Muscle of leg (tissue), 3 donors: ENCODE measurements at regions not wholly inside any gene's neighbourhood (a gene's known extent, or its start where the extent isn't known, plus 50 kb on each side); places are given as distances from the start of the nearest gene placed in this dataset.
A peak's percentile ranks its signal among the peaks of the same experiment; 100 is the strongest.

Experiments used
- DNase-seq: peaks from one replicate; pipeline ENCODE4 v3.0.0; 2013
- H3K27ac ChIP-seq: one replicate; pipeline ENCODE4 v1.5.1; 2013; ENCODE audit warnings: mild to moderate bottlenecking, low read length, control low read depth
- H3K27me3 ChIP-seq: one replicate; pipeline ENCODE4 v1.6.1; 2013; ENCODE audit warnings: low read length; ENCODE audit not compliant: control insufficient read depth, insufficient read depth
- H3K36me3 ChIP-seq: one replicate; pipeline ENCODE4 v1.6.1; 2013; ENCODE audit warnings: low read length; ENCODE audit not compliant: control insufficient read depth, insufficient read depth
- H3K4me1 ChIP-seq: one replicate; pipeline ENCODE4 v1.6.1; 2013; ENCODE audit warnings: low read length; ENCODE audit not compliant: control insufficient read depth, insufficient read depth
- H3K4me3 ChIP-seq: one replicate; pipeline ENCODE4 v1.5.1; 2013; ENCODE audit warnings: low read length, control low read depth
- H3K9me3 ChIP-seq: replicated peaks from 2 replicates; pipeline ENCODE4 v1.6.1; 2013; ENCODE audit warnings: low read depth, low read length; ENCODE audit not compliant: control insufficient read depth
- WGBS: methylation state at CpG from one replicate; pipeline ENCODE4 v1.1.5; 2013; ENCODE audit warnings: missing lambda C conversion rate; ENCODE audit not compliant: insufficient coverage; 5-methylcytosine and 5-hydroxymethylcytosine counted together

- H3K27me3 ChIP-seq = no peaks in the 10 kb centered on the region
- WGBS = 100% methylated on average over 2 of the region's 5 CpGs
- no peaks in the 10 kb centered on the region for H3K36me3 ChIP-seq
- no peak overlapping the region for H3K4me3 ChIP-seq
- no peak for DNase-seq
- H3K9me3 ChIP-seq = no peaks in the 10 kb centered on the region
- H3K4me1 ChIP-seq = peaks cover 11% of the 10 kb centered on the region
- no peak overlapping the region for H3K27ac ChIP-seq
Measured at GRCh38 chr11:71144736-71145135, 107.6 kb downstream of the SHANK2 start.

- 90% methylated on average over 1 of the region's 5 CpGs for WGBS
Measured at GRCh38 chr11:71144010-71144409, 108.4 kb downstream of the SHANK2 start.

GRCh38 chr11:71140206-71140919 is 112.0 kb downstream of the SHANK2 start:
- Histone ChIP-seq H3K4me1 (peaks cover 14% of the 10 kb centered on the region), H3K4me3 (no peak overlapping the region), H3K27ac (no peak overlapping the region), H3K9me3 (no peaks in the 10 kb centered on the region), H3K36me3 (no peaks in the 10 kb centered on the region), H3K27me3 (no peaks in the 10 kb centered on the region)
- no peak for DNase-seq
- WGBS = 71% methylated on average over 18 of the region's 22 CpGs

More at GRCh38 chr11:71144010-71144409, 108.4 kb downstream of the SHANK2 start:
- H3K9me3 ChIP-seq = no peaks in the 10 kb centered on the region
- H3K27me3 ChIP-seq = no peaks in the 10 kb centered on the region
- H3K27ac ChIP-seq = no peak overlapping the region
- DNase-seq = no peak
- no peaks in the 10 kb centered on the region for H3K36me3 ChIP-seq
- no peak overlapping the region for H3K4me3 ChIP-seq
- peaks cover 14% of the 10 kb centered on the region for H3K4me1 ChIP-seq

- Histone ChIP-seq H3K4me1 (peaks cover 14% of the 10 kb centered on the region), H3K27me3 (no peaks in the 10 kb centered on the region), H3K27ac (no peak overlapping the region), H3K4me3 (no peak overlapping the region), H3K9me3 (no peaks in the 10 kb centered on the region), H3K36me3 (no peaks in the 10 kb centered on the region)
- 58% methylated on average over 13 of the region's 16 CpGs for WGBS
- peak; percentile 25 for DNase-seq
Measured at GRCh38 chr11:71139516-71140205, 112.7 kb downstream of the SHANK2 start.

- Histone ChIP-seq H3K4me3 (no peak overlapping the region), H3K27me3 (no peaks in the 10 kb centered on the region), H3K36me3 (no peaks in the 10 kb centered on the region), H3K4me1 (peaks cover 14% of the 10 kb centered on the region), H3K27ac (no peak overlapping the region), H3K9me3 (no peaks in the 10 kb centered on the region)
- DNase-seq = peak; percentile 19
- WGBS = 57% methylated on average over 8 of the region's 15 CpGs
Measured at GRCh38 chr11:71138737-71139425, 113.5 kb downstream of the SHANK2 start.

- no peaks in the 10 kb centered on the region for H3K27me3 ChIP-seq
- H3K27ac ChIP-seq = no peak overlapping the region
- no peaks in the 10 kb centered on the region for H3K36me3 ChIP-seq
- H3K4me3 ChIP-seq = no peak overlapping the region
- H3K4me1 ChIP-seq = peaks cover 15% of the 10 kb centered on the region
- DNase-seq = no peak
- H3K9me3 ChIP-seq = no peaks in the 10 kb centered on the region
- 78% methylated on average over 8 of the region's 9 CpGs for WGBS
Measured at GRCh38 chr11:71137376-71137775, 115.0 kb downstream of the SHANK2 start.

GRCh38 chr11:71136095-71136845 is 116.1 kb downstream of the SHANK2 start:
- Histone ChIP-seq H3K9me3 (no peaks in the 10 kb centered on the region), H3K27me3 (peaks cover 5% of the 10 kb centered on the region), H3K4me3 (no peak overlapping the region), H3K4me1 (peaks cover 23% of the 10 kb centered on the region), H3K36me3 (no peaks in the 10 kb centered on the region), H3K27ac (no peak overlapping the region)
- 78% methylated on average over 3 of the region's 7 CpGs for WGBS
- DNase-seq = no peak

- WGBS = 83% methylated on average over 2 of the region's 6 CpGs
- H3K27me3 ChIP-seq = peaks cover 7% of the 10 kb centered on the region
- H3K27ac ChIP-seq = no peak overlapping the region
- H3K9me3 ChIP-seq = no peaks in the 10 kb centered on the region
- peaks cover 15% of the 10 kb centered on the region for H3K4me1 ChIP-seq
- no peak overlapping the region for H3K4me3 ChIP-seq
- DNase-seq = no peak
- no peaks in the 10 kb centered on the region for H3K36me3 ChIP-seq
Measured at GRCh38 chr11:71135112-71135511, 117.3 kb downstream of the SHANK2 start.

- WGBS = 76% methylated on average over 7 of the region's 9 CpGs
- H3K9me3 ChIP-seq = no peaks in the 10 kb centered on the region
- no peak overlapping the region for H3K4me3 ChIP-seq
- H3K27me3 ChIP-seq = peaks cover 7% of the 10 kb centered on the region
- no peak overlapping the region for H3K27ac ChIP-seq
- H3K36me3 ChIP-seq = no peaks in the 10 kb centered on the region
- no peak for DNase-seq
- H3K4me1 ChIP-seq = peaks cover 14% of the 10 kb centered on the region
Measured at GRCh38 chr11:71133946-71134345, 118.4 kb downstream of the SHANK2 start.

GRCh38 chr11:71131861-71132260 is 120.5 kb downstream of the SHANK2 start:
- DNase-seq = peak; percentile 53
- WGBS = 12% methylated on average over 9 of the region's 15 CpGs
- Histone ChIP-seq H3K27me3 (peaks cover 7% of the 10 kb centered on the region), H3K4me3 (no peak overlapping the region), H3K9me3 (no peaks in the 10 kb centered on the region), H3K27ac (no peak overlapping the region), H3K36me3 (no peaks in the 10 kb centered on the region), H3K4me1 (peaks cover 14% of the 10 kb centered on the region)
